Right atrium auricular region (tissue), 2 donors: ENCODE measurements at regions not wholly inside any gene's neighbourhood (a gene's known extent, or its start where the extent isn't known, plus 50 kb on each side); places are given as distances from the start of the nearest gene placed in this dataset.

Source experiments
- DNase-seq: peaks from one replicate; pipeline ENCODE4 v3.0.0-alpha.2; 2019; ENCODE audit warnings: low spot score
- H3K27ac ChIP-seq, 2 donors: fragments of 200-600 bp; sonication (generic); 1 replicate in 1 of 2; 2 replicates in 1 of 2; pipeline ENCODE4 v1.5.1; 2016 to 2019
- H3K27me3 ChIP-seq, 2 donors: fragments of 200-600 bp; sonication (generic); one replicate each; pipeline versions ENCODE4 v1.5.1 to v1.6.0; 2017 to 2019
- H3K36me3 ChIP-seq: fragments of 200-600 bp; sonication (generic); one replicate; pipeline ENCODE4 v1.5.1; 2016
- H3K4me1 ChIP-seq, 2 donors: fragments of 200-600 bp; sonication (generic); one replicate each; pipeline versions ENCODE4 v1.5.1 to v1.6.0; 2017 to 2019
- H3K4me3 ChIP-seq, 2 donors: fragments of 200-600 bp; sonication (generic); 1 replicate in 1 of 2; 2 replicates in 1 of 2; pipeline ENCODE4 v1.5.1; 2017 to 2019; ENCODE audit warnings: mild to moderate bottlenecking in 1 of 2, moderate library complexity in 1 of 2
- H3K9me3 ChIP-seq, 2 donors: fragments of 200-600 bp; sonication (generic); one replicate each; pipeline ENCODE4 v1.5.1; 2019
- CTCF ChIP-seq, 2 donors: fragments of 200-600 bp; sonication (generic); IDR thresholded peaks; one replicate each; pipeline ENCODE4 v1.5.1; 2019; ENCODE audit warnings: antibody characterized with exemption in 2 of 2

- no peak for DNase-seq
- Histone ChIP-seq H3K36me3 (no peaks in the 10 kb centered on the region), H3K4me1 (no peaks in the 10 kb centered on the region), H3K4me3 (peak overlapping the region in 1 of 2 donors; percentile 17), H3K27ac (no peak overlapping the region), H3K27me3 (no peaks in the 10 kb centered on the region), H3K9me3 (no peaks in the 10 kb centered on the region)
- peak; percentile 43 to 62 for TF ChIP-seq CTCF (IDR thresholded peaks at IDR 0.05)
These were observed 563.1 kb upstream of the PIK3C3 start for GRCh38 chr18:41391616-41392595.

GRCh38 chr18:41390309-41390708, 564.7 kb upstream of the PIK3C3 start:
- Histone ChIP-seq H3K4me1 (no peaks in the 10 kb centered on the region), H3K27me3 (no peaks in the 10 kb centered on the region), H3K4me3 (no peak overlapping the region), H3K9me3 (no peaks in the 10 kb centered on the region), H3K36me3 (no peaks in the 10 kb centered on the region), H3K27ac (no peak overlapping the region)
- DNase-seq: no peak
- no peak for TF ChIP-seq CTCF (IDR thresholded peaks at IDR 0.05)

- H3K9me3 ChIP-seq: no peaks in the 10 kb centered on the region
- H3K4me1 ChIP-seq: no peaks in the 10 kb centered on the region
- peak in 1 of 2 donors; percentile 18 for TF ChIP-seq CTCF (IDR thresholded peaks at IDR 0.05)
- H3K4me3 ChIP-seq: no peak overlapping the region
- no peaks in the 10 kb centered on the region for H3K36me3 ChIP-seq
- DNase-seq: no peak
- H3K27ac ChIP-seq: no peak overlapping the region
- no peaks in the 10 kb centered on the region for H3K27me3 ChIP-seq
These were observed 576.4 kb upstream of the PIK3C3 start for GRCh38 chr18:41378598-41378997.

- Histone ChIP-seq H3K4me1 (no peaks in the 10 kb centered on the region), H3K4me3 (no peak overlapping the region), H3K9me3 (no peaks in the 10 kb centered on the region), H3K36me3 (no peaks in the 10 kb centered on the region), H3K27ac (no peak overlapping the region), H3K27me3 (no peaks in the 10 kb centered on the region)
- no peak for DNase-seq
- no peak for TF ChIP-seq CTCF (IDR thresholded peaks at IDR 0.05)
These were observed 581.4 kb upstream of the PIK3C3 start for GRCh38 chr18:41373612-41374011.

GRCh38 chr18:41372046-41372665, 582.9 kb upstream of the PIK3C3 start:
- TF ChIP-seq CTCF (IDR thresholded peaks at IDR 0.05): no peak
- no peak overlapping the region for H3K4me3 ChIP-seq
- H3K36me3 ChIP-seq: no peaks in the 10 kb centered on the region
- H3K27me3 ChIP-seq: no peaks in the 10 kb centered on the region
- H3K27ac ChIP-seq: no peak overlapping the region
- no peaks in the 10 kb centered on the region for H3K9me3 ChIP-seq
- DNase-seq: no peak
- H3K4me1 ChIP-seq: no peaks in the 10 kb centered on the region
